SK-N-DZ (cell line): ENCODE measurements at regions not wholly inside any gene's neighbourhood (a gene's known extent, or its start where the extent isn't known, plus 50 kb on each side); places are given as distances from the start of the nearest gene placed in this dataset.
"Not testable (repeated sequence)": the region's sequence is repeated elsewhere in the genome, so short reads cannot be mapped to it uniquely, and the experiment has no call there.

Source experiments
- DNase-seq: peaks from one replicate; pipeline ENCODE4 v3.0.0-alpha.2; 2015; ENCODE audit warnings: low spot score

DNA sequence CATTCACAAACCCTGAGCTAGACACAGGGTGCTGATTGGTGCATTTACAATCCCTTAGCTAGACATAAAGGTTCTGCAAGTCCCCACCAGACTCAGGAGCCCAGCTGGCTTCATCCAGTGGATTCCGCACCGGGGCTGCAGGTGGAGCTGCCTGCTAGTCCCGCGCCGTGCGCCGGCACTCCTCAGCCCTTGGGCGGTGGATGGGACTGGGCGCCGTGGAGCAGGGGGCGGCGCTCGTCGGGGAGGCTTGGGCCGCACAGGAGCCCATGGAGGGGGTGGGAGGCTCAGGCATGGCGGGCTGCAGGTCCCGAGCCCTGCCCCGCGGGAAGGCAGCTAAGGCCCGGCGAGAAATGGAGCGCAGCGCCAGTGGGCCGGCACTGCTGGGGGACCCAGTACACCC, 725.7 kb downstream of the TBC1D22A start:
- not testable (repeated sequence) for DNase-seq

DNA sequence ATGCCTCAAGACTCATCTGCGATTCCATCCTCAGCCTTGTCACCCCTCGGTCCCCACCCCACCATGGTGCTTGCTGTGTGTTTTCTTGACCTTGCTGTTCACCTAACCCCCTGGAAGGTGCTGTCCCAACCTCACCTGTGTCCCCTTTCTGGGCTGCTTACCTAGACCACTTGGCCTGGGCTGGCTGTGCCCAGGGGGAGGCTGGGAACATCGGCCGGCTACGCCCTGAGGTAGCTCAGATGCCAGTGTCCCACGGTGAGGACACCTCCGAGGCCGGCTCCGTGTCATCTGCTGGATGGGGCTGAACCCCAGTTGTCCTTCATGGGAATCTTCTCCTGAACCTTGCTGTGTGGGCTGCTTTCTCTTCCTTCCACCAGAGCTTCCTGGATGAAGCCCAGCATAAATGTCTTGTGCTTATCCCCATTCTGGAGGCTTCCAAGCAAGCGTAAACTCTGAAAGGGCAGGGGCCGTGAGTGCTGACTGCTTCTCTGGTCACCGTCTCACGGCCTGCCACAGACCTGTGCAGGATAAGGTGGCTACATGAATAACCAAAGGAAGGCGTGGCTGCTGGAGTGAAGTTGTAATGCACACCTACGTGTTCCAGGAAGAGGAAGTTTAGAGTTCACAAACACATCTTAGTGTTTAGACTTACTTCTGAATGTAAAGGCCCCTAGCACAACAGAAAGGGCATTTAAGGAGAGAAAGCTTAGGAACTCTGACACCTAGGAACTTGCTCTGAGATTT, 724.3 kb downstream of the TBC1D22A start:
- DNase-seq = no peak

DNA sequence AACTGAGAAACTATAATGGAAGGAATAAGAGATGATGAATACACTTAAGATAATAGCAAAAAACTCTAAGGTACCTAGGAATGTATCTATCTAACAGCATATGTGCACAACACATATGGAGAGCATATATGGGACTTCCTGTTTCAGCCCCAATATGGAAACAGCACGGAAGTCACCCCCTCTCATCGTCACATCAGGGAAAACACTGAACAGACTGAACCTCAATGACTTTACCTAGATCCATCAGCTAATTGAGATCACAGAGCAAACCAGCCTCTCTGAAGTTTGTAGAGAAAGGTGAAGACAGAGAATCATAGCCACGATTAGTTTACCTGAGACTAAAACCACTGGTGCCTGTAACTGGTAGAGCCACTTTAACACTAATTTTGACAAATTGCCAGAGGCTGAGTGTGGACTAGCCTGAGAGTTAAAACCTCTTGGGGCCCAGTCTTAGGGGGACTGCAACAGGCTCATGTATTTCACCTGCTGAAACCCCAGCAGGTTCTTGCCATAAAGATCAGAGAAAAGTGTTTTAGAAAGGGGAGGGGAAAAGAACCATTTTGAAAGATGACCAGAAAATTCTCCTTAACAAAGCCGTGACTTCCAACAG, 722.6 kb downstream of the TBC1D22A start:
- DNase-seq = no peak

DNA sequence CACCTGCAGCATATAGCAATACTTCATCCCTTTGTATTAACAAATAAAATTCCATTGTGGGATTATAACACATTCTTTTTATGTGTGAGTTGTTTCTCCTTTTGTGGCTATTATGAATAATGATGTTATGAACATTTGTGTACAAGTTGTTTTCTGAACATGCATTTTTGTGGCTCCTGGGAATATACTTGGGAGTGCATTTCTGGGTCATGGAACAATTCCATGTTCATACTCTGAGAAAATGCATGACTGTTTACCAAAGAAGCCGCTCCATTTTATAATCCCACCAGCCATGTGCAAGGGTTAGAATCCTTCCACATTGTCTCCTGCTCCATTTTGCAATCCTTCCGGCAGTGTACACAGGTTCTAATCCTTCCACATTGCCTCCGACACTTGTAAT, 713.8 kb downstream of the TBC1D22A start:
- no peak for DNase-seq

DNA sequence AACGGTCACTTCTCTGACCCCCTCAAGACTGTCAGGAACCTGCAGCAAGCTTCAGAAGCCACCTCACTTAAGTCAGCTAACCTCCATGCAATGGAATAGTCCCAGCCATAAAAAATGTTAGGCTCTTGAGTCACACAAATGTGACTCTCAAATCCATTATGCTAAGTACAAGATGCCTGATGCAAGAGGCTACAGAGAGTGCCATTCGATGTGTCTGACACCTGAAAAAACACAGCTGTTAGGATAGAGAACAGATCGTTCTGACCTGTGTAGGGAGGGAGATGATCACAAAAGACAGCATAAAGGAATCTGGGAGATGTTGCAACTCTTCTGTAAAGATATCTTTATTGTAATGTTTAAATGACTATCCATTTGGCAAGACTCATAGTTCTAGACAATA, 712.4 kb downstream of the TBC1D22A start:
- DNase-seq = no peak

DNA sequence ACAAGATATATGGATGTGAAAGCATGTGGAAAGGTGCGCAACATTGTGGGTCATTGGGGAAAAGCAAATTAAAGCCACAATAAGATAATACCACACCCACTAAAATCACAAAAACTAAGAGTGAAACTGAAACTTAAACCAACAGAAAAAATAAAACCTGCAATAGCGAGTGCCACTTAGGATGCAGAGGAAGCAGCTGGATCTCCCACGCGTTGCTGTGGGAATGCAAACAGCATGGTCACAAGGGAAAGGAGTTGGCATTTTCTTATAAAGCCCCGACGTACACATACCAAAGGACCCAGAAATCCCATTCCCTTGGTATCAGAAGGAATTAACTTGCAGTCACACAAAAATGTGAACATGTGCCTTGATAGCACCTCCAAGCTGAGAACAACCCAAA, 712.0 kb downstream of the TBC1D22A start:
- no peak for DNase-seq

DNA sequence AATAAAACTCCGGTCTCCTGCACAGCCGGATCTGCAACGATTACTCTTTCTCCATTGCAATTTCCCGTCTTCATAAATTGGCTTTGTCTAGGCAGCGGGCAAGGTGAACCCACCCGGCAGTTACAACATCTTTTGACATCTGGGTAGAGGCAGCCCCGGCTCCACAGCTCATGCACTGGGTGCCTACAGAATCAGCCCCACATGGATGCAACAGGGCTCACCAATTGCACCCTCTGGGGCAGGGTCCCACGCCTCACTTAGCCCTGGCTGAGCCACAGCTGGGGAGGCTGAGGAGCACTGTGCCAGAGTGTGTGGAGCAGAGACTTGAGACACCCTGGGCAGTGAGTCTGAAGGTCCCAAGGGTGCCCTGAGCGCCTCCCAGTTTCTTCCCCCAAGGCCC, 710.2 kb downstream of the TBC1D22A start:
- DNase-seq = no peak

DNA sequence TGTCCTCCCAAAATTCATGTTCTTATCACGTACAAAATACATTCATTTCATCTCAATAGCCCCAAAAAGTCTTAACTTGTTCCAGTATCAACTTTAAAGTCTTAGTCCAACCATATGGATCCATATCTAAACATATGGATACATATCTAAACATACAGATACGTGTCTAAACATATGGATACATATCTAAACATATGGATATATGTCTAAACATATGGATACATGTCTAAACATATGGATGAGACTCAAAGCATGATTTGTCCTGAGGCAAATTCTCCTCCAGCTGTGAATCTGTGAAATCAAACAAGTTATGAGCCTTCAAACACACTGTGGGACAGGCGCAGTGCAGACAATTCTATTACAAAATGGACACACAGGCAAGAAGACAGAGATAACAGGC, 709.0 kb downstream of the TBC1D22A start:
- DNase-seq = no peak

DNA sequence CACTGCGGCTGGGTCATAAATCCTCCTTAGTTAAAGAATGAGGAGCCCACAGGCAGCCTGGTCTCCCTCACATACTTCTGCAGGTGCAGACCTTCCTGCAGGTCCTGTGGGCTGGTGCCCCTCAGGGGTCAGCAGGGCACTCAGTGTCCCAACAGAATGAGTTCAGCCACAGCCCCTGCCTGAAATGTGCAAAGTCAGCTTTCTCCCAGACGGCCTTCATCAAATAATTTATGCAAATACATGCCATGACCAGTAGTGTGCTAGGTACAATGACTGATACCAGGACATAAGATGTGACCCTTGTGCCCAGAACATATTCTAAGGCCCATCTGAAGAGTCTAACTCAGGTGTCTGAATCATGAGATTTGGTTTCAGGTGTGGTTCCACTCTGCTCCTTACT, 703.4 kb downstream of the TBC1D22A start:
- DNase-seq = no peak

DNA sequence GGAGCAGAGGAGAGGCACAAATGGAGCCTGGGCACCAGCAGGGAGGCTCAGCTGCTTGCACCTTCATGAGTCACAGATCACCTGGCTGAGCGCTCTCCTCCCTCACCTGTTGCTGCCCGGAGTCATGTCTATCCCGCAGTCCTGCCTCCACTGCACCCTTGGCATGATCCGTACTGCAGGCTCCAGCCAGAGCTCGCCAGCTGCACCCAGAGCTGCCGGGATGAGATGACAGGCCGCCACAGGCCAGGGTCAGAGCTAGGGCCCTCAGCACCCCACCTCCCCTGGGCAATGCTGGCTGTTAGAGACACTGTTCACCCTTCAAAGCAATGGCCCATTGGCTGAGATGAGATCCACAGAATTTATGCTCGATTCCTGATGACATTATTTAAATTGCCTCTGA, 702.8 kb downstream of the TBC1D22A start:
- DNase-seq = no peak

DNA sequence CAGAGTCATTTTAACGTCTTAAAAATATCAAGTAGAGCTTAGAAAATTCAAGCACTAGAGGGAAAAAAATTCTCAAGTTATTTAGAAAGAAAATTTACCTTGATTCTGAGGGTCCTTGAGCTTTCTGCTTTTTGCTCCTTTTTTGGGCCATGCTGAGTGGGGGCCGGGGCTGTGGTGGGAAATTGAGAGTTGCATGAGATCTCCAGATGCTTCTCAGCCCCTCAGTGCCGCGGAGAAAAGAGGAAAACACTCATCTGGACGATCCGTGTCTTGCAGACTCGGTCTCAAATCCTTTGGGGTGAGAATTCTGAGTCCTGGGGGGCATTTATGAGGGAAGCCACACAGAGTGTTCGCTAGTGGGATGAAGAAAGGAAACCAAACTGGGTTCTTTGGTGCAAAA, 700.8 kb downstream of the TBC1D22A start:
- no peak for DNase-seq

DNA sequence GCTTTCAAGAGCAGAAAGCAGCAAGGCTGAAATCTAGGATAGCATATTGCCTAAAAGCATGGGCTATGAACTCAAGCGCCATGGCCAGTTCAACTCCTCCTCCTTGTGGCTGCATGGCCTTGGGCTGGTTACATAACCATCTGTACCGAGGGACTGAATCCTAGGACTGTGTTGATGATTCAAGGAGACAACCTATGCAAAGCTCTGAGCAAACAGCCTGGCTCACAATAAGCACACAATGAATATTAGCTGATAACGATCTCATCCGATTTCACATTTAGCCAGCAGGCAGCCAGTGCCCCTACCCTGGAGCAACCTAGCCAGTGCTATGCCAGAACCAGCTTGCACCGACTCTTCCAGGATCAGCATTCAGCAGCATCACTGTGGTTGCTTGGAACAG, 698.4 kb downstream of the TBC1D22A start:
- DNase-seq = no peak

DNA sequence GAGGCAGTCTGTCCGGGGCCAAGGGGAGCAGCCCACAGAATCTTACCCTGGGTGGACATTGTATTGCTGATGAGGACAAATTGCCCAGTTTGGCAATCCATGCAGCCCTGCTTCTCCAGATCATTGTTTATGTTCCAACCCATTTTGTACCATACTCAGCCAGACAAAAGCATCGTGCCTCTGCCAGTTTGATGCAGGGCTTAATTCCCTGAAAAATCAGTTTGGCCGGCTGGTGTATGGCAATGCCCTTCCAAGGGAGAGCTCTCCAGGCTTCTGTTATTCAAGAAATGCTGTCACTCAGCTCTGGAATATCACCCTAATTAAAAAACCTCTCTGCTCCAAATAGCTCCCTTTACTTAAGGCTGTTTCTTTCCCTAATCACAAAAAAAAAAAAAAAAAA, 697.7 kb downstream of the TBC1D22A start:
- DNase-seq = no peak

DNA sequence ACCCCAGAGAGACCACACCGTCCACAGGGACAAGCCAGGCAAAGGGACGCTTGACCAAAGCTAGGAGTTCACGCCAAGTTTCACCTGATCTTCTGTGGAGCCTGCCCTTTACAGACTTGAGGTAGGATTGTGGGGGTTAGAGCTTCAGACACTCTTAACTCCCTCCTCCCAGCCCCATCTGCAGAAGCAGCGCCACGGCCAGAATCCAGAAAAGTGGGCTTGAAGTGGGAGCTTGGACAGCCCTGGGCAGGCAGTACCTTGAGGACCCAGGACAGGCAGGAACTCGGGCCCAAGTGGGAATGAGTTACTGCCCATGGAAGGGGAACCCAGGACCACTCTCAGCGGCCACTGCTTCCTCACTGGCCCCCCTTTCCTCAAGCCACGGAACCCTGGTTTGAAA, 695.9 kb downstream of the TBC1D22A start:
- DNase-seq = no peak

DNA sequence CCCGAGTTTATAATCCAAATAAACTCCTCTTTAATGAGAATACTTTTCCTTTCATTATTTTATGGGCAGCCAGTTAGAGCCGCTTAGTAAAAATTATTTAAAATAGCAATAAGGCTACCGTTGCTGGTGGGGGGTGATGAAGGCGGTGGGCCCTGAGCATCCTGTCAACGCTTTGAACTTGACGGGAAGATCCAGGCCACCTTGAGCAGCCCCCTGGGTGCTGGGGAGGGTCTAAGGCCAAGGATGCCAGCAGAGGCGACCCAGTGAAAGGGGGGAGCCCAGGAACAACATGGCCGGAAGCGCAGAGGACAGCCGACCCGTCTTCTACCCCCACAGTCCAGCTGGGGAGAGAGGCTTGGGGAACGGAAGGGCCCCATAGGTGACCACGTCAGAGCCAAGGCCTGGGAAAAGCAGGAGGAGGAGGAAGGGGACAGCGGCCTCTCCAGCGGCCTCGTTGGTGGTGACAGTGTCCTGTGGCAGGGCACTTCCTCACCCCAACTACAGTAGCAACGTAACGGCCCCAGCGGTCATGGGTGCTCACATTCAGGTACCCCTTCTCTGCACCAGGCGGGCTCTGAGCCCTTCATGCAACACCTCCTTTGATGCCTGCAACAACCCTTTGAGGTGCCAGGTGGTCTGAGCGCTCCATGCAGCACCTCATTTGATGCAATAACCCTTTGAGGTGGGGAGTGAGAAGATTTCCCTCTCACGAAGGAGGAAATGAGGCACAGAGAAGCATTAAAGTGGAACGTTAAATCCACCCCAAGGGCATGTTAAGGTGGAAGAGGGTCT, 695.3 kb downstream of the TBC1D22A start:
- DNase-seq = no peak

DNA sequence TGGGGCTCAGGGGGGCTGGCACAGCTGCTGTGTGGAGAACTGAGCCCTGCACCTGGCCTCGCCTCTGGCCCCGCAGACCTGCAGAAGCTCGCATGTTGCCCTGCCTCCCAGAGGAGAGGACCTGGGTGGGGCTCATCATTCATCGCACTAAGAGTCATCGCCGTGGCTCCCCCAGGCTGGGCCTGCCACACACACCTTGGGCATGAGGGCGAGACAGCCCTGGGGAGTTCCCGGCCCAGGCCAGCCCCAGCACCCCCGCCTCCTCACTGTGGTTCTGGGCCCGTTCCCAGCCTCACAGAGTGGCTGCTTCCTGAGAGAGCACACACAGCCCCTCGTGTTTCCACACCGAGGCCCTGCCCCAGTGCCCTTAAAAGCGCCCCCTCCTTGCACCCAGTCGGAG, 694.6 kb downstream of the TBC1D22A start:
- DNase-seq = no peak

DNA sequence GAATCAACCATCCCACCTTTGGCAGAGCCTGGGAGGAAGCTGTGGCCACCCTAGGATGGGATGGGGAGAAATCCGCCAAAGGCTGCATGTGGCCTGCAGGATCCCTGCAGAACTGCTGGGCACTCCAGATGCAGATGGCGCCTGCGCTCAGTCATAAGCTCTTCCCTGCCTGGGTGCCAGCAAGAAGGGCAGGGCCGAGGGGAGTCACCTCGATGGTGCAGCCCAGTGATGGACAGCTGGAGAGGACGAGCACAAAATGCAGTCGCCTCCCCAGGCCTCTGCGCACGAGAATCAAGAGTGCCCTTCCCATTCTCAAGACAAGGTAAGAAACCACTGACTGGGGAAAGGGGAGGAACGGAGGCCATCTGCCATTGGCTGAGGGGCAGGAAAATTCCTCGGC, 693.6 kb downstream of the TBC1D22A start:
- DNase-seq = no peak

DNA sequence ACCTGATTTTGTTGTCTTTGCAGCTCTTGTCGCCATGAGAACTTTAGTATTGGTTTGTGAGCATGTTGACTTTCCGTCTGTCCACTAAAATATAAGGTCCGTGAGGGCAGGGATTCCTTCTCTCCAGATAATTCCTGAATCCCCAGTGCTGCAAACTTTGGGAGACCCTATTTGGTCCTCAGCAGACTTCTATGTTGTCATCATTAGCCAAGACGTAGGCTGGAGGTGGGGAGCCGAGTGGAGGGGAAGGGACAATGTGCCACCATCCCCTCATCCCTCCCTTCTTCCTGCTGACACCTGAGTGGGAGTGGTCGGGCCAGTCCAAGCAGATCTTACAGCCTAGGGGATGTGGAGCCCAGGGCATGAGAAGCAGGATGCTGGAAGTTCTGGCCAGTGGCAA, 690.6 kb downstream of the TBC1D22A start:
- no peak for DNase-seq

DNA sequence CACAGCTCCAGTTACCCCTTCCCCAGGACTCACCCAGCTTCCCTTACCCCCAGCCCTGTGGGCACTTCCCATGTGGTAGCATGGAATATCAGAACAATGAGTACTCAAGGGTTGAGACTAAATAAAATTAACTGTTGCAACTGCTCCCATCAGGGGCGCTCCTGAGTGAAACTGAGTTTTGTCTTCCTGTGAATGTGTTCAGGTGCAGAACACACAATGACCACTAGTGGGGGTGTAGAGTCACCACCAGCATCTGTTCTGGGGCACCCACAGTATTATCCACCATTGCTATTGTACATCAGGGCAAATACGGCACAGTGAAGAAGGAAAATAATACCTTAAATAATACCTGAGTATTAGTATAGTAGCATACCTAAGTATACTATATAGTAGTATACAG, 689.7 kb downstream of the TBC1D22A start:
- DNase-seq = peak; percentile 17

DNA sequence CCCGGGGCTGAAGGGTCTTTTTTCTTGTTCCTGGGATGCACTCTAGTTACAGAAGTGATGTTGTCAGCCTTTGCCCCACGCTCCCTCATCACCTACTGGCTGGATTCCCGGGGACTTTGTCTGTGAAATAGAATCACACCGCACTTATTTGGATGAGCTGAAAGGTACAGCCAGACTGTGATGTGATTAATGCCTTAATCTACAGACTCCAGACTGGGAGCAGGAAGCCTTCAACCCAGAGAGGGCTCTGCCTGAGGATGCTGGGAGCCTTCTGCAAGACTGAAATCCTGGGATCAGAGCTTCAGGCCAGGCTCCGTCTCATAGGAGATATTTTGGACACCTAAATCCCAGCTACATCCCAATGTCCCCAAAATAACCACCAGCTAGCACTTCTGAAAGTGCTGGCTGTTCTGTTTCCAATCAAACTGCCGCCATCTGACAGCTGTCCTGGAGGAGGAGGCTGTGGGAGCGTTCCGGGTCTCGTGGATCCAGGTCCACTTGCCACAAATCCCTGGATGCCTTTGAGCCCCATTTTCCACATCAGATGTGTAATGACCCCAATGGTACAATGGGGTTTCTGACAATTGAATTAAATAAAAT, 688.5 kb downstream of the TBC1D22A start:
- DNase-seq = no peak

DNA sequence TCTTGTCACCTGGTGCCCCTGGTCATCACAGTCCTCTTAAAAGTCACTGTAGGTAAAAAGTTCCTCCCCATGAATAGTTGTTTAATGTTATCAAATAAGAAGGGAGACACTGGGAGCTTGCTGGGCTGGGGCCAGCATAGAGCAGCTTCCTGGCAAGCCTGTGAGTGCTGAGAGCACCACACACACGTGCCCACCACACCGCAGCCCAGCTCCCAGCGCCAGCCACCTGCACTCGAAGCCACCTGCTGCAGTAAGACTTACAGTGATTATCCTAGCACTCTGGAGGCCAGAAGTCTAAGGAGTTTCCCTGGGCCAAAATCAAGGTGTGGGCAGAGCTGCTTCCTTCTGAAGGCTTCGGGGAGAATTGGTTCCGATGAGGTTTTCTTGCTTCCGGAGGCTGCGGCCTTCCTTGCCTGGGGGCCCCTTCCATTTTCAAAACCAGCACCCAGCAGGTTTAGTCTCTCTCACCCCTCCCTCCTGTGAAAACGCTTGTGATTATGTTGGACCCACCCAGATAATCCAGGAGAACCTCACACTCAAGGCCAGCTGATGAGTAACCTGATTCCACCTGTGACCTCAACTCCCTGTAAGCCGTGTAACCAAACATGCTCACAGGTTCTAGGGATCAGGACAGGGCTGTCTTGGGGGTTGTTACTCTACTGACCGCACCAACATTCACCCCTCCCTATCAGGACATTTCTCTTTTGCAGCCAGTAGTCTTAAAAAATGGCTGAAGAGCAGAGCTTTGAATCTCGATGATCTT, 687.2 kb downstream of the TBC1D22A start:
- no peak for DNase-seq
